ENCODE measurements at regions not wholly inside any gene's neighbourhood (a gene's known extent, or its start where the extent isn't known, plus 50 kb on each side); places are given as distances from the start of the nearest gene placed in this dataset.

DNA sequence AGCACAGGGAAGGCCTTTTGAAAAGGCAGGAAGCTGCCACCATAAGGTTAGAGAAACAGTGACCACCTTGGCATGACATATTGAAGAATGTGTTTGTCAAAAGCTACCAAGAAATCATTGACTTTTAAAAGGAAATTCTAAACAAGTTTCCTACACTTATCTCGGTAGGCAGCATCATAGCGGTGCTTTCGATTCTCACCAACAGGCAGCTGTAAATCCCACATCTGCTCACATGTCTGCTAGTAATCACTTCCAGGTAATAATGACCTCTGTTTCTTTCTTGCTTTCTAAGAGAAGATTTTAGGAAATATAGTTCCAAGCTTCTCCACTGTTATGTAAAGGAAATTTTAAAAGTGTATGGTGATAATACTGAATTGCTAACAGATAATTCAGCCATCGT is 821.1 kb upstream of the FOXG1 start:
- TF ChIP-seq POLR2AphosphoS5 (IDR thresholded peaks at IDR 0.05; ENCODE audit: borderline replicate concordance, low read depth, low read length) = no peak
- no peak for TF ChIP-seq EZH2 (IDR thresholded peaks at IDR 0.05)
- H3K27ac ChIP-seq = no peak overlapping the region
- H3K9me3 ChIP-seq (ENCODE audit: low read depth, low read length) = no peaks in the 10 kb centered on the region
- no peaks in the 10 kb centered on the region for H3K36me3 ChIP-seq (ENCODE audit: insufficient read depth, low read length)
- H3K9ac ChIP-seq (ENCODE audit: insufficient read length) = no peak overlapping the region
- no peak overlapping the region for H3K4me3 ChIP-seq
- no peak for DNase-seq (ENCODE audit: low read depth, low spot score)

DNA sequence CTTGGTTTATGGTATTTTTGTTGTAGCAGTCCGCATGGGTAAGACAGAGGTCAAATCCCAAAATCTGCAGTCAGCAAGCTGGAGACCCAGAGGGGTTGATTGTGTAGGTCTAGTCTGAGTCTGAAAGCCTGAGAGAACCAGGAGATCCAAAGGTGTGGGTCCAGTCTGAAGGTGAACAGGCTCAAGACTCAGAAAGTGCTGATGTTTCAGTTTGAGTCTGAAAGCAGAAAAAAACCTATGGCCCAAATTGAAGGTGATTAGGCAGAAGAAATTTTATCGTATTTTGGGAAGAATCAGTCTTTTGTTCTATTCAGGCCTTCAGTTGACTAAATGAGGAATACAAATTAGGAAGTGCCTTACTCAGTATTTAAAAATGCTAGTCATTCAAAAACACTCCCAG is 807.8 kb upstream of the FOXG1 start:
- no peak for DNase-seq (ENCODE audit: low read depth, low spot score)
- Histone ChIP-seq H3K36me3 (ENCODE audit: insufficient read depth, low read length) (no peaks in the 10 kb centered on the region), H3K27ac (no peak overlapping the region), H3K9me3 (ENCODE audit: low read depth, low read length) (no peaks in the 10 kb centered on the region), H3K4me3 (no peak overlapping the region), H3K9ac (ENCODE audit: insufficient read length) (no peak overlapping the region)
- TF ChIP-seq EZH2 (IDR thresholded peaks at IDR 0.05) (no peak), FOXP2 (optimal IDR thresholded peaks at IDR 0.05; ENCODE audit: control extremely low read depth, extremely low read length, insufficient read depth) (no peak), POLR2AphosphoS5 (IDR thresholded peaks at IDR 0.05; ENCODE audit: borderline replicate concordance, low read depth, low read length) (no peak)

GRCh38 chr14:27995691-27996090 is 770.9 kb upstream of the FOXG1 start:
- no peaks in the 10 kb centered on the region for H3K9me3 ChIP-seq (ENCODE audit: low read depth, low read length)
- no peak overlapping the region for H3K27ac ChIP-seq
- H3K4me3 ChIP-seq = no peak overlapping the region
- H3K9ac ChIP-seq (ENCODE audit: insufficient read length) = no peak overlapping the region
- H3K36me3 ChIP-seq (ENCODE audit: insufficient read depth, low read length) = no peaks in the 10 kb centered on the region
- DNase-seq (ENCODE audit: low read depth, low spot score) = no peak
- no peak for TF ChIP-seq POLR2AphosphoS5 (IDR thresholded peaks at IDR 0.05; ENCODE audit: borderline replicate concordance, low read depth, low read length)
- no peak for TF ChIP-seq FOXP2 (optimal IDR thresholded peaks at IDR 0.05; ENCODE audit: control extremely low read depth, extremely low read length, insufficient read depth)
- no peak for TF ChIP-seq EZH2 (IDR thresholded peaks at IDR 0.05)

- H3K27ac ChIP-seq = no peak overlapping the region
- H3K9ac ChIP-seq (ENCODE audit: insufficient read length) = no peak overlapping the region
- DNase-seq (ENCODE audit: low read depth, low spot score) = no peak
- no peak overlapping the region for H3K4me3 ChIP-seq
- TF ChIP-seq POLR2AphosphoS5 (IDR thresholded peaks at IDR 0.05; ENCODE audit: borderline replicate concordance, low read depth, low read length) (no peak), EZH2 (IDR thresholded peaks at IDR 0.05) (no peak), FOXP2 (optimal IDR thresholded peaks at IDR 0.05; ENCODE audit: control extremely low read depth, extremely low read length, insufficient read depth) (no peak)
- H3K9me3 ChIP-seq (ENCODE audit: low read depth, low read length) = no peaks in the 10 kb centered on the region
- H3K36me3 ChIP-seq (ENCODE audit: insufficient read depth, low read length) = no peaks in the 10 kb centered on the region
Observed at GRCh38 chr14:28001002-28001401, 765.6 kb upstream of the FOXG1 start.

- TF ChIP-seq POLR2AphosphoS5 (IDR thresholded peaks at IDR 0.05; ENCODE audit: borderline replicate concordance, low read depth, low read length) (no peak), EZH2 (IDR thresholded peaks at IDR 0.05) (no peak), FOXP2 (optimal IDR thresholded peaks at IDR 0.05; ENCODE audit: control extremely low read depth, extremely low read length, insufficient read depth) (no peak)
- Histone ChIP-seq H3K27ac (no peak overlapping the region), H3K9me3 (ENCODE audit: low read depth, low read length) (no peaks in the 10 kb centered on the region), H3K36me3 (ENCODE audit: insufficient read depth, low read length) (no peaks in the 10 kb centered on the region), H3K9ac (ENCODE audit: insufficient read length) (no peak overlapping the region), H3K4me3 (no peak overlapping the region)
- no peak for DNase-seq (ENCODE audit: low read depth, low spot score)
Observed at GRCh38 chr14:28012629-28013415, 753.8 kb upstream of the FOXG1 start.

- Histone ChIP-seq H3K9me3 (ENCODE audit: low read depth, low read length) (no peaks in the 10 kb centered on the region), H3K9ac (ENCODE audit: insufficient read length) (no peak overlapping the region), H3K36me3 (ENCODE audit: insufficient read depth, low read length) (no peaks in the 10 kb centered on the region), H3K27ac (no peak overlapping the region), H3K4me3 (no peak overlapping the region)
- TF ChIP-seq EZH2 (IDR thresholded peaks at IDR 0.05) (no peak), FOXP2 (optimal IDR thresholded peaks at IDR 0.05; ENCODE audit: control extremely low read depth, extremely low read length, insufficient read depth) (no peak), POLR2AphosphoS5 (IDR thresholded peaks at IDR 0.05; ENCODE audit: borderline replicate concordance, low read depth, low read length) (no peak)
- DNase-seq (ENCODE audit: low read depth, low spot score) = no peak
Observed at GRCh38 chr14:28020112-28020511, 746.5 kb upstream of the FOXG1 start.

DNA sequence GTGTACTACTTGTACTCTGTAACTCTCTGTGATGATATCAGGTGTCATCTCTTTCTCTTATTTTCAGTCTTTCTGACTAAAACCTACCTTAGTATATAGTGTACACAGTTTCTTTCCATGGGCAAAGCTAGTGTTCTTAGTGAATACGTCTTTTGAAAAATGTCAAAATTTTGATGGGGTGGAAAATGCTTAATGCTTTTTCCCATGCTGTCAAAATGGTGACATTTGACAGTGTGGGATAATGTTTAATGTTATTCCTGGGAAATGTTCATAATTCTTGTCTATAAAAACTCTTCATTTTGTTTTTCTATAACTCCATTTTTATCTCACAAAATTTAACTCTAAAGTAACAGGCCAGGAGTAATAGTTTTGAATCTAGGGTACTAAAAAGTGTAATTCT is 742.7 kb upstream of the FOXG1 start:
- no peaks in the 10 kb centered on the region for H3K36me3 ChIP-seq (ENCODE audit: insufficient read depth, low read length)
- H3K9ac ChIP-seq (ENCODE audit: insufficient read length) = no peak overlapping the region
- no peak overlapping the region for H3K27ac ChIP-seq
- TF ChIP-seq FOXP2 (optimal IDR thresholded peaks at IDR 0.05; ENCODE audit: control extremely low read depth, extremely low read length, insufficient read depth) = no peak
- TF ChIP-seq POLR2AphosphoS5 (IDR thresholded peaks at IDR 0.05; ENCODE audit: borderline replicate concordance, low read depth, low read length) = no peak
- no peak for TF ChIP-seq EZH2 (IDR thresholded peaks at IDR 0.05)
- H3K4me3 ChIP-seq = no peak overlapping the region
- H3K9me3 ChIP-seq (ENCODE audit: low read depth, low read length) = no peaks in the 10 kb centered on the region
- DNase-seq (ENCODE audit: low read depth, low spot score) = no peak

DNA sequence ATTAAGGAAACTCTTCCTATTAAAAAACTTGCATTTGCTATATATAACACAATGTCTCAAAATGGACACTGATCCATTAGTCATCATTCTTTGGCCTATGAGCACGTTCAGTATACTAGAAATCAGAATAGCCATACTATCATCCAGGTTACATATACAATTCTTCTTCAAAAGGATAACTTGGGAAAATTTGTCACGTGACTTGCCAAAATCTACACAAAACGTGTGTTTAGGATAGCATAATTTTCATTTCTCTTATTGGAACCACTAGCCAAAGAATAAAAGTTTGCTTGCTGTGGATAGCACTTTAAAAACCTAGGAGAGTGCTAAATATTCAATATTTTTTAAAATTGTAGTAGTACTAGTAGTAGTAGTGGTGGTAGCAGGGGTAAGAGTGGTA is 714.3 kb upstream of the FOXG1 start:
- TF ChIP-seq FOXP2 (optimal IDR thresholded peaks at IDR 0.05; ENCODE audit: control extremely low read depth, extremely low read length, insufficient read depth) = no peak
- no peak for TF ChIP-seq EZH2 (IDR thresholded peaks at IDR 0.05)
- TF ChIP-seq POLR2AphosphoS5 (IDR thresholded peaks at IDR 0.05; ENCODE audit: borderline replicate concordance, low read depth, low read length) = no peak
- no peaks in the 10 kb centered on the region for H3K9me3 ChIP-seq (ENCODE audit: low read depth, low read length)

DNA sequence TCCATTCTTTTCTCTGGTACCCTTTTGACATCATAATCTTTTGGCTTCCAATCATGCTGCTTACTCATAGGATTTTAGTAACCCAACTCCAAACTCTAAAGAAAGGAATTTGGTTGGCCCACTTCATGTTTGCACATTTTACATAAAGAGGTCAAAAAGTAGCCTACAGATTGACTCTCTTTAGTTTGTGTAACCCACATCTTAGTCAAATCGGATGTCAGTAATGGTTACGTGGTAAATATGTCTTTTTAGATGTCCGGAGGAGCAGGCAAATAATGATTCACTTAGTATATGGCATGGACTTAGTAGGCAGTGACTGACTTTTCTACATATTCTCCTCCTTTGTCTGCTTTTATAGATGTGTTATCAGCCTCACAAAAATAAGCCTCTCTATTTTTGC is 711.6 kb upstream of the FOXG1 start:
- TF ChIP-seq POLR2AphosphoS5 (IDR thresholded peaks at IDR 0.05; ENCODE audit: borderline replicate concordance, low read depth, low read length) (no peak), EZH2 (IDR thresholded peaks at IDR 0.05) (no peak), FOXP2 (optimal IDR thresholded peaks at IDR 0.05; ENCODE audit: control extremely low read depth, extremely low read length, insufficient read depth) (no peak)
- no peaks in the 10 kb centered on the region for H3K36me3 ChIP-seq (ENCODE audit: insufficient read depth, low read length)

More for the DNA sequence above, 714.3 kb upstream of the FOXG1 start:
- H3K27ac ChIP-seq = no peak overlapping the region
- H3K36me3 ChIP-seq (ENCODE audit: insufficient read depth, low read length) = no peaks in the 10 kb centered on the region
- H3K4me3 ChIP-seq = no peak overlapping the region
- DNase-seq (ENCODE audit: low read depth, low spot score) = no peak
- H3K9ac ChIP-seq (ENCODE audit: insufficient read length) = no peak overlapping the region

More for the DNA sequence above, 711.6 kb upstream of the FOXG1 start:
- no peak overlapping the region for H3K27ac ChIP-seq
- H3K4me3 ChIP-seq = no peak overlapping the region
- no peaks in the 10 kb centered on the region for H3K9me3 ChIP-seq (ENCODE audit: low read depth, low read length)
- DNase-seq (ENCODE audit: low read depth, low spot score) = no peak
- no peak overlapping the region for H3K9ac ChIP-seq (ENCODE audit: insufficient read length)
